Prostate gland (tissue), 2 donors: ENCODE measurements at regions not wholly inside any gene's neighbourhood (a gene's known extent, or its start where the extent isn't known, plus 50 kb on each side); places are given as distances from the start of the nearest gene placed in this dataset.

Experiments
- DNase-seq: peaks from one replicate; pipeline ENCODE4 v3.0.0-alpha.2; 2019; ENCODE audit warnings: low spot score
- H3K27ac ChIP-seq, 2 donors: fragments of 200-600 bp; sonication (generic); 2 replicates each; pipeline ENCODE4 v1.5.1; 2017 to 2019
- H3K27me3 ChIP-seq: fragments of 200-600 bp; sonication (generic); replicated peaks from 2 replicates; pipeline ENCODE4 v1.5.1; 2019; ENCODE audit not compliant: insufficient read depth
- H3K36me3 ChIP-seq, 2 donors: fragments of 200-600 bp; sonication (generic); 1 replicate in 1 of 2; 2 replicates in 1 of 2; pipeline versions ENCODE4 v1.5.1 to v1.8.1; 2017 to 2019
- H3K4me1 ChIP-seq: fragments of 200-600 bp; sonication (generic); replicated peaks from 2 replicates; pipeline ENCODE4 v1.5.1; 2019
- H3K4me3 ChIP-seq, 2 donors: fragments of 200-600 bp; sonication (generic); 2 replicates each; pipeline ENCODE4 v1.5.1; 2017 to 2019
- H3K9me3 ChIP-seq: fragments of 200-600 bp; sonication (generic); 2 replicates; pipeline ENCODE4 v1.5.1; 2017
- POLR2A ChIP-seq: fragments of 450-650 bp; IDR thresholded peaks from one replicate; pipeline ENCODE4 v1.6.1; 2016; ENCODE audit warnings: antibody characterized with exemption, mild to moderate bottlenecking
- POLR2AphosphoS5 ChIP-seq: sonication (generic); formaldehyde crosslinking; IDR thresholded peaks from one replicate; pipeline ENCODE4 v1.6.1; 2017; ENCODE audit warnings: antibody characterized with exemption
- WGBS: methylation state at CpG from one replicate; pipeline ENCODE4 v1.1.5; 2018; 5-methylcytosine and 5-hydroxymethylcytosine counted together
- intact Hi-C: fragments of 100-400 bp; cut with DNase I; formaldehyde crosslinking; loops from one replicate; pipeline ENCODE4 v1.14.2; 2022
- TF ChIP-seq, protein P1 (sequence below), 4 experiments: fragments of 200-600 bp in 2 of 4; fragments of 450-650 bp in 2 of 4; sonication (generic) in 2 of 4; IDR thresholded peaks; 1 replicate in 3 of 4; 2 replicates in 1 of 4; pipeline ENCODE4 v1.5.1; 2016 to 2019; ENCODE audit warnings: antibody characterized with exemption in 4 of 4, mild to moderate bottlenecking in 2 of 4, moderate library complexity in 2 of 4

DNA sequence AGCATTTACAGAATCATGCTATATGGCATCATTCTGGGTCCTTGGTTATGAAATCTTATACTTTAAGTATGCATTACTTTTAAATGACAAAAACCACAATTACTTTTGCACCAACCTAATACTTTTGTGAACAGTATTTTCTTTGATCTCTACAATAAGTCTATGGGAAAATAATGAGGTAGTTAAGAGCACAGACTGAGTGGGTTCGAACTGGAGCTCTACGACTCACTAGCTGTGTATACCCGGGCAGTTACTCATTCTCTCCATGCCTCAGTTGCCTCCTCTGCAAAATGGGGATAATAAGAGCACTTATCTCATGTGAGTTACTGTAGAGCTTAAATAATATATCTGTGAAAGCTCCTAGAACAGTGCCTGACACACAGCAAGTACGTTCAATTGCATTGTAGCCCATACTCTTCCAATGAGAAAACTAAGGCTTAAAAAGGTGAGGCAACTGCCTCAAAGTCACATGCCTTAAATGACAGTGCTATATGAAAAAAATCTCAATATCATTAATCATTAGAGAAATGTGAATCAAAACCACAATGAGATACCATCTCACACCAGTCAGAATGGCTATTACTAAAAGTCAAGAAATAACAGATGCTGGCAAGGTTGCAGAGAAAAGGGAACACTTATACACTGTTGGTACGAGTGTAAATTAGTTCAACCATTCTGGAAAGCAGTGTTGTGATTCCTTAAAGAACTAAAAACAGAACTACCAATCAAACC lies 151.5 kb downstream of the CHIC2 start:
- no peak for DNase-seq
- H3K36me3 ChIP-seq, result no peaks in the 10 kb centered on the region
- H3K4me3 ChIP-seq, result no peak overlapping the region
- intact Hi-C loops, result no loop called here
- H3K9me3 ChIP-seq, result no peaks in the 10 kb centered on the region
- H3K4me1 ChIP-seq, result no peaks in the 10 kb centered on the region
- H3K27ac ChIP-seq, result no peak overlapping the region
- WGBS, result 94% methylated on average over 5 of the region's 5 CpGs
- no peaks in the 10 kb centered on the region for H3K27me3 ChIP-seq
- no peak for TF ChIP-seq POLR2AphosphoS5
- TF ChIP-seq, protein P1, sequence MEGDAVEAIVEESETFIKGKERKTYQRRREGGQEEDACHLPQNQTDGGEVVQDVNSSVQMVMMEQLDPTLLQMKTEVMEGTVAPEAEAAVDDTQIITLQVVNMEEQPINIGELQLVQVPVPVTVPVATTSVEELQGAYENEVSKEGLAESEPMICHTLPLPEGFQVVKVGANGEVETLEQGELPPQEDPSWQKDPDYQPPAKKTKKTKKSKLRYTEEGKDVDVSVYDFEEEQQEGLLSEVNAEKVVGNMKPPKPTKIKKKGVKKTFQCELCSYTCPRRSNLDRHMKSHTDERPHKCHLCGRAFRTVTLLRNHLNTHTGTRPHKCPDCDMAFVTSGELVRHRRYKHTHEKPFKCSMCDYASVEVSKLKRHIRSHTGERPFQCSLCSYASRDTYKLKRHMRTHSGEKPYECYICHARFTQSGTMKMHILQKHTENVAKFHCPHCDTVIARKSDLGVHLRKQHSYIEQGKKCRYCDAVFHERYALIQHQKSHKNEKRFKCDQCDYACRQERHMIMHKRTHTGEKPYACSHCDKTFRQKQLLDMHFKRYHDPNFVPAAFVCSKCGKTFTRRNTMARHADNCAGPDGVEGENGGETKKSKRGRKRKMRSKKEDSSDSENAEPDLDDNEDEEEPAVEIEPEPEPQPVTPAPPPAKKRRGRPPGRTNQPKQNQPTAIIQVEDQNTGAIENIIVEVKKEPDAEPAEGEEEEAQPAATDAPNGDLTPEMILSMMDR (IDR thresholded peaks at IDR 0.05), result no peak

GRCh38 chr4:53908661-53909078 lies 155.7 kb downstream of the CHIC2 start:
- intact Hi-C loops, result loop anchor here (5.0 kb wide), 2 partner anchors 309 to 324 kb away; no protein-coding TSS in a partner anchor
- H3K36me3 ChIP-seq, result no peaks in the 10 kb centered on the region
- no peaks in the 10 kb centered on the region for H3K27me3 ChIP-seq
- 6% methylated on average over 8 of the region's 8 CpGs for WGBS
- no peaks in the 10 kb centered on the region for H3K9me3 ChIP-seq
- H3K27ac ChIP-seq, result no peak overlapping the region
- H3K4me3 ChIP-seq, result no peak overlapping the region
- DNase-seq, result peak; percentile 46
- no peaks in the 10 kb centered on the region for H3K4me1 ChIP-seq
- TF ChIP-seq, protein P1 (IDR thresholded peaks at IDR 0.05), result peak in 3 of 4 experiments; percentile 50 to 73 (median 66)
- peak; percentile 57 for TF ChIP-seq POLR2AphosphoS5
- no peak for TF ChIP-seq POLR2A

DNA sequence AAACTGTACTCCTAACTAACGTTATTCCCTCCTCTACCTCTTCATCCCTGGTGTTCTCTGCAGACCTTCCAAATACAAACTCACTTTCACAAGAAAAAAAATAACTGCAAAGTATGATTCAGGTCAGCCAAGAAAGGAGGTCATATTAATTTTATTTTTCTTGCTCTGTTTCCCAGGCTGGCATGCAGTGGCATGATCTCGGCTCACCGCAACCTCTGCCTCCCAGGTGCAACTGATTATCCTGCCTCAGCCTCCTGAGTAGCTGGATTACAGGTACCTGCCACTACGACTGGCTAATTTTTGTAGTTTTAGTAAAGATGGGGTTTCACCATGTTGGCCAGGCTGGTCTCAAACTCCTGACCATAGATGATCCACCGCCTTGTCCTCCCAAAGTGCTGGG lies 156.6 kb downstream of the CHIC2 start:
- H3K4me3 ChIP-seq, result no peak overlapping the region
- no peaks in the 10 kb centered on the region for H3K9me3 ChIP-seq
- TF ChIP-seq POLR2A (no peak), POLR2AphosphoS5 (no peak)
- TF ChIP-seq, protein P1 (IDR thresholded peaks at IDR 0.05), result no peak
- no peak overlapping the region for H3K27ac ChIP-seq
- intact Hi-C loops, result loop anchor here (5.0 kb wide), 2 partner anchors 310 to 325 kb away; no protein-coding TSS in a partner anchor
- H3K27me3 ChIP-seq, result no peaks in the 10 kb centered on the region
- H3K36me3 ChIP-seq, result no peaks in the 10 kb centered on the region
- DNase-seq, result no peak
- no peaks in the 10 kb centered on the region for H3K4me1 ChIP-seq
- WGBS, result 62% methylated on average over 5 of the region's 5 CpGs

- TF ChIP-seq, protein P1 (IDR thresholded peaks at IDR 0.05), result no peak
- TF ChIP-seq POLR2A (no peak), POLR2AphosphoS5 (no peak)
- H3K4me3 ChIP-seq, result no peak overlapping the region
- 65% methylated on average over 6 of the region's 6 CpGs for WGBS
- intact Hi-C loops, result loop anchor here (5.0 kb wide), 2 partner anchors 311 to 326 kb away; no protein-coding TSS in a partner anchor
- no peaks in the 10 kb centered on the region for H3K36me3 ChIP-seq
- no peaks in the 10 kb centered on the region for H3K27me3 ChIP-seq
- H3K27ac ChIP-seq, result no peak overlapping the region
- H3K4me1 ChIP-seq, result no peaks in the 10 kb centered on the region
- DNase-seq, result no peak
- H3K9me3 ChIP-seq, result no peaks in the 10 kb centered on the region
These were observed 157.7 kb downstream of the CHIC2 start for GRCh38 chr4:53906606-53907190.
